IPS-18a (cell line): ENCODE measurements at regions not wholly inside any gene's neighbourhood (a gene's known extent, or its start where the extent isn't known, plus 50 kb on each side); places are given as distances from the start of the nearest gene placed in this dataset.

Source experiments
- H3K27ac ChIP-seq: one replicate; pipeline ENCODE4 v1.5.1; 2013; ENCODE audit warnings: low read length
- H3K27me3 ChIP-seq: one replicate; pipeline ENCODE4 v1.6.1; 2013; ENCODE audit warnings: mild to moderate bottlenecking, low read length; ENCODE audit not compliant: control insufficient read depth, insufficient read depth
- H3K36me3 ChIP-seq: one replicate; pipeline ENCODE4 v1.6.1; 2013; ENCODE audit warnings: low read depth, low read length; ENCODE audit not compliant: control insufficient read depth
- H3K4me1 ChIP-seq: one replicate; pipeline ENCODE4 v1.6.1; 2013; ENCODE audit warnings: low read depth, low read length; ENCODE audit not compliant: control insufficient read depth
- H3K4me3 ChIP-seq: one replicate; pipeline ENCODE4 v1.5.1; 2013; ENCODE audit warnings: low read length
- H3K9ac ChIP-seq: one replicate; pipeline ENCODE4 v1.6.1; 2013; ENCODE audit warnings: mild to moderate bottlenecking, low read length, moderate library complexity
- H3K9me3 ChIP-seq: one replicate; pipeline ENCODE4 v1.6.1; 2013; ENCODE audit warnings: low read depth, low read length; ENCODE audit not compliant: control insufficient read depth

DNA sequence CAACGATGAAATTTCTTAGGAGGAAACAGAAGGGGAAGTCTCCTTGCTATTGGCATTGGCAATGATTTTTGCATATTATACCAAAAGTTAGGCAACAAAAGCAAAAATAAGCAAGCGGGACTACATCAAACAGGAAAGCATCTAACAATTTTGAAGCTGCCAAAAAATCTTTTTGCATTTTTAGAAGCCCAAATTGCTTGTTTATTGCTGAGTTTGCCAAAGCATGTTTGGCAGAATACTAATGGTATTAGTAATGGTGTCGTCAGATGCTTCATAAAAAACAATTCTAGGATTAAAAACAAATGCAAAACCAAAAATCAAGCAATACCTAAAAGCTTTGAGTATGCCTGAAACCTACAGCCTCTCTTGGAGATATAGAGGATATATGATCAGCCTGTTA, 80.0 kb downstream of the GALR1 start:
- Histone ChIP-seq H3K4me3 (no peak overlapping the region), H3K4me1 (no peaks in the 10 kb centered on the region), H3K9me3 (no peaks in the 10 kb centered on the region), H3K36me3 (no peaks in the 10 kb centered on the region), H3K27me3 (no peaks in the 10 kb centered on the region), H3K9ac (no peak overlapping the region), H3K27ac (no peak overlapping the region)

DNA sequence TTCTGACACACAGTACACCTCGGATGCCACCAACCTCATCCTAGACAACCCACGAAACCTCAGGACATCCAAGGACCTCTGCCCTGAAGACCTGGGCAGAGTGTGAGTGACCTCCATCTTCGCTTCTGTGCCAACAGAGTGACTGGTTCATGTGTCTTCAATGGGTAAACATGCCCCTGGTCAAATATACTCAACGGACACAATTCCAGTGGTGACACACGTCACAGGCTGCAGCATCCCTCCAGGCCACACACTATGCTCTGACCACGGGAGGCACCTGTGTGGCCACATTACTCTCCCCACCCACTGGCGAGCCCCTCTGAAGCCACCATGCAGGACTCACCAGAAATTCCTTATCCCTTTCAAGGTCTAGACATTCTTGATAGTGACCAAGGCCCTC, 85.2 kb downstream of the GALR1 start:
- Histone ChIP-seq H3K27ac (no peak overlapping the region), H3K9me3 (no peaks in the 10 kb centered on the region), H3K9ac (no peak overlapping the region), H3K4me1 (peaks cover 6% of the 10 kb centered on the region), H3K4me3 (no peak overlapping the region), H3K27me3 (no peaks in the 10 kb centered on the region), H3K36me3 (no peaks in the 10 kb centered on the region)

DNA sequence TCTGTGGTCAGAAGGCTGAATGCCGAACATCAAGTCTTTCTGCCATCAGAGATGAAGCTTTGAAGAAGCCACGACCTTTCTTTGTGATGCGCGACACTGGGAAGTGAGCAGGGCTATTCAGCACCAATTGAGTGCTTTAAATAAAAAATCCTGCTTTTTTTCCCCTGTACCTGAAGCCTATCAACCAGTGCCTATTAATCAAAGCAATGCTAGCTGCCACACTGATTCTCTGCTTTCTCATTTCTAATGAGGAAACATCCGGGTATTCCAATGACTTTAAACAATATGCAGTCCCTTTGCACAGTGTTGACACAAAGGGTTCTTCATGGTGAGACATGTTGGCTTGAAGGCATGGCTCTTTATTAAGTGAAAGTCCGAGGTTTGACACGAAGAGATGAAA, 88.0 kb downstream of the GALR1 start:
- H3K36me3 ChIP-seq, result no peaks in the 10 kb centered on the region
- no peaks in the 10 kb centered on the region for H3K9me3 ChIP-seq
- no peak overlapping the region for H3K27ac ChIP-seq
- no peak overlapping the region for H3K4me3 ChIP-seq
- H3K9ac ChIP-seq, result no peak overlapping the region
- H3K4me1 ChIP-seq, result peaks cover 6% of the 10 kb centered on the region
- no peaks in the 10 kb centered on the region for H3K27me3 ChIP-seq

DNA sequence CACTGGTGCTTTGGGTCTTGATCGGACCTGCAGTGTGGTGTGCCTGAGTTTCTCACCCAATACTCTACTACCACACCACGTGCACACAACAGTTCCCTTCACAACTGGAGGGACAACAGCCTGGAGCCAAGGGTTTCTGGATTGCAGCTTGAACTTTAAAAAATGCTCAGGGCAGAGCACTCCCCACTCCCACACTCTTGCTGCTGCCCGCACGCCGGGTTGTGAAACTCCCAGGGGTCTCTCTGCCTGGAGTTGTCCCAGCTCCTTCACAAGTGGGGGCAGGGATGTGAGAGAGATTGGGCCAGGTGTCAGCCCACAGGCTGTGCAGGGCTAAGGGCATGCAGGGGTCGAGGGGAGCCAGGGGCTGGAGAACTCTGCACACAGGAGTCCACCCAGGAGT, 89.4 kb downstream of the GALR1 start:
- no peaks in the 10 kb centered on the region for H3K9me3 ChIP-seq

GRCh38 chr18:77339623-77340022, 90.0 kb downstream of the GALR1 start:
- Histone ChIP-seq H3K27me3 (no peaks in the 10 kb centered on the region), H3K4me3 (no peak overlapping the region), H3K9ac (no peak overlapping the region), H3K27ac (no peak overlapping the region), H3K4me1 (peaks cover 15% of the 10 kb centered on the region), H3K36me3 (no peaks in the 10 kb centered on the region), H3K9me3 (no peaks in the 10 kb centered on the region)

More for the DNA sequence above, 89.4 kb downstream of the GALR1 start:
- H3K36me3 ChIP-seq, result no peaks in the 10 kb centered on the region
- H3K4me1 ChIP-seq, result peaks cover 11% of the 10 kb centered on the region
- H3K27me3 ChIP-seq, result no peaks in the 10 kb centered on the region
- H3K4me3 ChIP-seq, result no peak overlapping the region
- H3K9ac ChIP-seq, result no peak overlapping the region
- H3K27ac ChIP-seq, result no peak overlapping the region

GRCh38 chr18:77340815-77341214, 91.2 kb downstream of the GALR1 start:
- no peak overlapping the region for H3K9ac ChIP-seq
- H3K4me1 ChIP-seq, result peaks cover 15% of the 10 kb centered on the region
- no peak overlapping the region for H3K27ac ChIP-seq
- H3K36me3 ChIP-seq, result no peaks in the 10 kb centered on the region
- no peak overlapping the region for H3K4me3 ChIP-seq
- H3K9me3 ChIP-seq, result no peaks in the 10 kb centered on the region
- H3K27me3 ChIP-seq, result no peaks in the 10 kb centered on the region

DNA sequence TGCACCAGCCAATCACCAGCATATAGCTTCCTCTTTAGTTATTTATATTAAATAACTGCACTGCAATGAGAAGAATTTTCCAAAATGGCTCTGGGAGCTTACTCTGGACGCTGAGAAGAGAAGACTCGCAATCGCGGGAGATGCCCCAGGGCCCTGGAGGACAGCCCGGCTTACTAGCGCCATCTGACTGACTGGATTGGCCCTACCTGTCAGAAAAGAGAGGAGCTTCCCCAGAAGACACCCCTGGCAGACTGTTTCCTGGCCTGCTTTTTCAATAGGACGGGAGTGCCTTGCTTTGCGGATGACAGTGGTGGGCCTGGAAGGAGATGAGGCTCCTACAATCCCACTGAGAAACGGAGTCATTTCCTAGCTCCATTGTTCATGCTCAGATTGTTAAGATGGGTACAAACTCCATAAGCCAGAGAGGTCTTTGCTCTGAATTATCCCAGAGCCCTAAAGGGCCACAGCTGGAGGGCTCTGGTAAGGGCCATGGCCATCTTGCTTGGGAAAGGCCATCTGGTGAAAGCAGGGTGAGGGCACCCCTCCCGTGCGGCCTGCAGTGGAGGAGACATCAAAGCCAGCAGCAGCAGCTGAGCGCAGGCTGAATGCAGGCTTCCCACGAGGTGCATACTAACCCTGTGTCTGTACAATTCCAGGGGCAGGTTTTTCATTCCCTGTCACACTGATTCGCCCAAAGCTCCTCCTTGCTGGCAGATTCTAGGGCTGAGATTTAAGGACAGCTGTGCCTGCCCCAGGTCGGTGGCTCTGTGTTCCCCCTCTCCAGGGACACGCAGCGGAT, 92.1 kb downstream of the GALR1 start:
- Histone ChIP-seq H3K4me1 (peaks cover 15% of the 10 kb centered on the region), H3K27ac (no peak overlapping the region), H3K36me3 (no peaks in the 10 kb centered on the region), H3K27me3 (no peaks in the 10 kb centered on the region), H3K9me3 (no peaks in the 10 kb centered on the region), H3K9ac (no peak overlapping the region), H3K4me3 (no peak overlapping the region)

GRCh38 chr18:77342736-77343135, 93.1 kb downstream of the GALR1 start:
- Histone ChIP-seq H3K27ac (no peak overlapping the region), H3K4me3 (no peak overlapping the region), H3K9me3 (no peaks in the 10 kb centered on the region), H3K36me3 (no peaks in the 10 kb centered on the region), H3K4me1 (peaks cover 12% of the 10 kb centered on the region), H3K27me3 (no peaks in the 10 kb centered on the region), H3K9ac (no peak overlapping the region)

DNA sequence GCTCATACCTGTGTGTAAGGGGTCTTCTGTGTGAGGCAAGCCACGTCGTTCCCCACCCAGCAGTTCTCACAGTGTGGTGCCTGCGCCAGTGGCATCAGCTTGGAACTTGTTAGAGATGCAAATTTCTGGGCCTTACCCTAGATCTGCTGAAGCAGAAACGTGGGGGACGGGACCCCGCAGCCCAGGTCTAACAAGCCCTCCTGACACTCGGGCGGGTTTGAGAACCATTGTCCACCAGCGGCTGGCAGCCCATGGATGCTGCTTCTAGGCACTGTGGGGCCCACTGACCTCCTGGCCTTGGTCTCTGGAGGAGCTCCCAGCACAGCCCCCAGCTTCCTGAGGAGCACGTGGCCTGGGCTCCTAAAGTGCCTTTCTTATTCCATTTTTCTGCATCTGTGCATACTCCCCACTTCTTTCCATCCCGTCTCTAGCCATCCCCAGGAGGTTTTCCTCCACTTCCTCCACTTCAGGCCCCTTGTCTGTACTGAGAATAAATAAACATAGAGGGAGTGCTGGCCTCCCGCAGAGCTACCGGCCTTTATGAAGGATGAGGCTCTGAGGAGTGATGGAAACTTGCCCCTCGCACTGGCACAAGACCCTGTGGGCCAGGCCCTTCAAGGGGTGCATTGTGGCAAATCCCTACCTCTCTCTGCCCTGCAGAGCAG, 94.3 kb downstream of the GALR1 start:
- Histone ChIP-seq H3K9me3 (no peaks in the 10 kb centered on the region), H3K27me3 (no peaks in the 10 kb centered on the region), H3K4me3 (no peak overlapping the region), H3K9ac (no peak overlapping the region), H3K36me3 (no peaks in the 10 kb centered on the region), H3K4me1 (peaks cover 8% of the 10 kb centered on the region), H3K27ac (no peak overlapping the region)

DNA sequence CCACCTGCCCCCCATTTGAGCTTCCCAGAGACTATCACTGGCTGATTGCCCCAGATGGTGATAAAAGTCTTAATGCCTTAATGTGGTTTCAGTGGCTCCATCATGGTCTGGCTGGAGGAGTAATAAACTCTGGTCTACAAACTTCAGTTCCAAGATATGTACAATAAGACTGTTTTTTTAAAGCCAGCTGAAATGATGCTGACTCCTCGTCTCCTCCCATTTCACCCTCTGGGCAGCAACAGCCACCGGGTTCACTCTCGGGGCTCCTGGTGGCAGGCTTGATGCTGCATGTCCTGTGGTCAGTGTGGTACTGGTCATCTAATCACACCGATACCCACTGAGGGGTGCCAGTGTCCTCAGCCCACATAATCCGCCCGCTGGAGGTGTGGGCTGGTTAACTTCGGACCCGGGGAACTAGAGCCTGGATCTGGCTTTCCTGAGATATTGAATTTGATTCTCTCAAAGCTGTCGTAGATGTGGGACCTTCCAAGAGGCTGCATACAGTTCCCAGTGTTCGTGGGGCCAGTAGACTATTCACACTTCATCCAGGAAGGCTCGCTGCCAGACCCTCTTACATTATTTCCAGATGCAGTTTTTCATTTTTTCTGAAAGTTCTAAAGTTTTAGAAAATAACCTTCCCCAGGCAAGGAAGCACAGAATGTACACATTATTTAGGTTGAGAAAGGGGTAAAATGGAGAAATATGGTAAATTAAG, 95.3 kb downstream of the GALR1 start:
- H3K9ac ChIP-seq, result no peak overlapping the region
- no peaks in the 10 kb centered on the region for H3K36me3 ChIP-seq
- no peak overlapping the region for H3K27ac ChIP-seq
- H3K9me3 ChIP-seq, result no peaks in the 10 kb centered on the region
- peaks cover 8% of the 10 kb centered on the region for H3K4me1 ChIP-seq
- H3K4me3 ChIP-seq, result no peak overlapping the region
- H3K27me3 ChIP-seq, result no peaks in the 10 kb centered on the region

GRCh38 chr18:77346208-77346810, 96.7 kb downstream of the GALR1 start:
- Histone ChIP-seq H3K27me3 (no peaks in the 10 kb centered on the region), H3K9me3 (no peaks in the 10 kb centered on the region), H3K4me3 (no peak overlapping the region), H3K4me1 (peaks cover 8% of the 10 kb centered on the region), H3K9ac (no peak overlapping the region), H3K36me3 (no peaks in the 10 kb centered on the region), H3K27ac (no peak overlapping the region)
